ENCODE measurements at regions not wholly inside any gene's neighbourhood (a gene's known extent, or its start where the extent isn't known, plus 50 kb on each side); places are given as distances from the start of the nearest gene placed in this dataset.
"Not testable (repeated sequence)": the region's sequence is repeated elsewhere in the genome, so short reads cannot be mapped to it uniquely, and the experiment has no call there.

GRCh38 chr6:97958134-97958533 lies 675.1 kb upstream of the MMS22L start:
- intact Hi-C loops (cut with DNase I) = no loop called here
- peak; percentile 16 for DNase-seq
- peak in 1 of 2 donors; percentile 51 for ATAC-seq

- ATAC-seq = peak in 1 of 2 donors; percentile 84
- intact Hi-C loops (cut with DNase I) = no loop called here
- DNase-seq = no peak
These were observed 680.2 kb upstream of the MMS22L start for GRCh38 chr6:97963193-97963592.

GRCh38 chr6:97969065-97969464 lies 686.0 kb upstream of the MMS22L start:
- intact Hi-C loops (cut with DNase I) = no loop called here
- no peak for ATAC-seq
- no peak for DNase-seq

GRCh38 chr6:97977084-97977483 lies 694.1 kb upstream of the MMS22L start:
- DNase-seq (no peak), ATAC-seq (no peak)
- intact Hi-C loops (cut with DNase I) = no loop called here

- intact Hi-C loops (cut with DNase I) = no loop called here
- DNase-seq = no peak
- ATAC-seq = no peak
These were observed 695.8 kb upstream of the MMS22L start for GRCh38 chr6:97978855-97979271.

- intact Hi-C loops (cut with DNase I); DNase-seq; ATAC-seq: not testable (repeated sequence)
These were observed 696.3 kb upstream of the MMS22L start for GRCh38 chr6:97979285-97979684.

GRCh38 chr6:97989451-97989850 lies 706.4 kb upstream of the MMS22L start:
- DNase-seq (no peak), ATAC-seq (no peak)
- intact Hi-C loops (cut with DNase I) = no loop called here

GRCh38 chr6:97995158-97995557 lies 712.1 kb upstream of the MMS22L start:
- DNase-seq (no peak), ATAC-seq (no peak)
- intact Hi-C loops (cut with DNase I) = no loop called here

GRCh38 chr6:98002678-98003077 lies 719.7 kb upstream of the MMS22L start:
- intact Hi-C loops (cut with DNase I) = no loop called here
- no peak for ATAC-seq
- DNase-seq = no peak

GRCh38 chr6:98014442-98015201 lies 731.6 kb upstream of the MMS22L start:
- intact Hi-C loops (cut with DNase I) = no loop called here
- DNase-seq = no peak
- ATAC-seq = no peak

- intact Hi-C loops (cut with DNase I) = no loop called here
- no peak for ATAC-seq
- DNase-seq = no peak
These were observed 733.5 kb upstream of the MMS22L start for GRCh38 chr6:98016565-98016964.

GRCh38 chr6:98020222-98020621 lies 737.2 kb upstream of the MMS22L start:
- no peak for ATAC-seq
- DNase-seq = no peak
- intact Hi-C loops (cut with DNase I) = no loop called here

- ATAC-seq (no peak), DNase-seq (no peak)
- intact Hi-C loops (cut with DNase I) = no loop called here
These were observed 741.3 kb upstream of the MMS22L start for GRCh38 chr6:98024359-98024758.

GRCh38 chr6:98027898-98028297 lies 744.9 kb upstream of the MMS22L start:
- ATAC-seq = no peak
- intact Hi-C loops (cut with DNase I) = no loop called here
- DNase-seq = no peak

- ATAC-seq (no peak), DNase-seq (no peak)
- intact Hi-C loops (cut with DNase I) = loop anchor here in 1 of 2 donors (10.0 kb wide), 1 partner anchor 449 kb away; no protein-coding TSS in a partner anchor
These were observed 750.6 kb upstream of the MMS22L start for GRCh38 chr6:98033617-98034016.

- intact Hi-C loops (cut with DNase I) = loop anchor here in 1 of 2 donors (10.0 kb wide), 1 partner anchor 452 kb away; no protein-coding TSS in a partner anchor
- no peak for DNase-seq
- no peak for ATAC-seq
These were observed 753.4 kb upstream of the MMS22L start for GRCh38 chr6:98036344-98036923.

GRCh38 chr6:98037571-98037970 lies 754.6 kb upstream of the MMS22L start:
- no peak for DNase-seq
- intact Hi-C loops (cut with DNase I) = loop anchor here in 1 of 2 donors (10.0 kb wide), 1 partner anchor 453 kb away; no protein-coding TSS in a partner anchor
- no peak for ATAC-seq

- ATAC-seq (no peak), DNase-seq (no peak)
- intact Hi-C loops (cut with DNase I) = loop anchor here in 1 of 2 donors (10.0 kb wide), 1 partner anchor 455 kb away; no protein-coding TSS in a partner anchor
These were observed 756.4 kb upstream of the MMS22L start for GRCh38 chr6:98039443-98039842.

GRCh38 chr6:98039904-98040607 lies 757.0 kb upstream of the MMS22L start:
- DNase-seq (no peak), ATAC-seq (no peak)
- intact Hi-C loops (cut with DNase I) = loop anchor here in 1 of 2 donors (5.0 to 10.0 kb wide), 2 partner anchors 455 to 543 kb away; no protein-coding TSS in a partner anchor

- intact Hi-C loops (cut with DNase I) = loop anchor here in 1 of 2 donors (5.0 kb wide), 1 partner anchor 544 kb away; no protein-coding TSS in a partner anchor
- DNase-seq = no peak
- no peak for ATAC-seq
These were observed 758.0 kb upstream of the MMS22L start for GRCh38 chr6:98041056-98041455.

Measured in left cardiac atrium (tissue), 4 donors.